Neural progenitor cell (in vitro differentiated cells): ENCODE measurements at regions not wholly inside any gene's neighbourhood (a gene's known extent, or its start where the extent isn't known, plus 50 kb on each side); places are given as distances from the start of the nearest gene placed in this dataset.
"Not testable (repeated sequence)": the region's sequence is repeated elsewhere in the genome, so short reads cannot be mapped to it uniquely, and the experiment has no call there.

Experiments
- CTCF ChIP-seq: fragments of 200-600 bp; sonication (generic); IDR thresholded peaks from 2 replicates; pipeline ENCODE4 v1.5.1; 2017; ENCODE audit warnings: antibody characterized with exemption, mild to moderate bottlenecking
- EZH2phosphoT487 ChIP-seq: fragments of 200-600 bp; sonication (generic); IDR thresholded peaks from 2 replicates; pipeline ENCODE4 v1.6.1; 2017; ENCODE audit warnings: antibody characterized with exemption

- not testable (repeated sequence) for TF ChIP-seq CTCF, EZH2phosphoT487
These were observed 346.6 kb downstream of the KLF13 start for GRCh38 chr15:31673263-31673662.
